ENCODE measurements at regions not wholly inside any gene's neighbourhood (a gene's known extent, or its start where the extent isn't known, plus 50 kb on each side); places are given as distances from the start of the nearest gene placed in this dataset.

DNA sequence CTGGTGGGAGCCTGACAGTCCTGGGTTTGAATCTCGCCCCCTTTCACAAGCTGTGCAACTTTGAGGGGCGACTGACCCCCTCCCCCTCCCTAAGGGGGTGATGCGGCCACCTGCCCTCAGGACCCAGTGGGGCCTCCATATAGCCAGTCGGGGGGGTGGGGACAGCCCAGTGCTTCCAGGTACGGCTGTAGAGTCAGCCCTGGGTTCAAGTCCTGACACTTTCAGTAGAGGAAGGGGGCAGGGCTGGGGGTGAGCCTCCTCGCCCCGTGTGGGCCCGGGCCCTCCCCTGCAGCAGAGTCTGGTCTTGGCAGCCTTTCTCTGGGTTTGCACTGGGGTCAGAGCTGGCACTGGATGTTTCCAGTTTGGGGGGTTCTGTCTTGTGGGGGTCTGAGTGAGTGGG, 216.3 kb downstream of the C9orf50 start:
- no peak for TF ChIP-seq ZNF274 (IDR thresholded peaks at IDR 0.05; ENCODE audit: low read depth, low read length)
- TF ChIP-seq YY1 (IDR thresholded peaks at IDR 0.05; ENCODE audit: insufficient read depth, insufficient read length): no peak
- no peak for TF ChIP-seq SUZ12 (IDR thresholded peaks at IDR 0.05; ENCODE audit: extremely low read depth, insufficient read depth, insufficient read length)
